ENCODE measurements at regions not wholly inside any gene's neighbourhood (a gene's known extent, or its start where the extent isn't known, plus 50 kb on each side); places are given as distances from the start of the nearest gene placed in this dataset.

DNA sequence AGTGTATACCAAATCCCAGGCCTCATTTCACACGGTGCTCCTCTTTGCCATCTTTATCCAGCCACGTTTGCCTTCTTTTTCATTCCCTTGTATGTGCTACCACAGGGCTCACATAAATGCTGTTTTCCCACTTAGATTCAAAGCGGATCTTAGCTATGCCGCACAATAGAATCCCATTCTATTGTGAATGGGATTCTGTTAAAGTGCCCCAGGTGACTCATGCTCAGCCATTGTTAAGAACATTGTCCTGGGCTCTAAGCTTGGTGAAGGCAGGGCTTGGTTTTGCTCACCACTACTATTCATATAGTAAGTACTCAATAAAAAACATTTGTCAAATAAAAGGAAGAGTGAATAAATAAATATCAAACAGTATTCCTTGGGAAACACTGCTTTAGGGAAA lies 72.3 kb upstream of the PHYHIPL start (continued):
- TF ChIP-seq ZBTB11 (CRISPR knock-in tag; IDR thresholded peaks at IDR 0.05) = no peak
- TF ChIP-seq, protein P1, sequence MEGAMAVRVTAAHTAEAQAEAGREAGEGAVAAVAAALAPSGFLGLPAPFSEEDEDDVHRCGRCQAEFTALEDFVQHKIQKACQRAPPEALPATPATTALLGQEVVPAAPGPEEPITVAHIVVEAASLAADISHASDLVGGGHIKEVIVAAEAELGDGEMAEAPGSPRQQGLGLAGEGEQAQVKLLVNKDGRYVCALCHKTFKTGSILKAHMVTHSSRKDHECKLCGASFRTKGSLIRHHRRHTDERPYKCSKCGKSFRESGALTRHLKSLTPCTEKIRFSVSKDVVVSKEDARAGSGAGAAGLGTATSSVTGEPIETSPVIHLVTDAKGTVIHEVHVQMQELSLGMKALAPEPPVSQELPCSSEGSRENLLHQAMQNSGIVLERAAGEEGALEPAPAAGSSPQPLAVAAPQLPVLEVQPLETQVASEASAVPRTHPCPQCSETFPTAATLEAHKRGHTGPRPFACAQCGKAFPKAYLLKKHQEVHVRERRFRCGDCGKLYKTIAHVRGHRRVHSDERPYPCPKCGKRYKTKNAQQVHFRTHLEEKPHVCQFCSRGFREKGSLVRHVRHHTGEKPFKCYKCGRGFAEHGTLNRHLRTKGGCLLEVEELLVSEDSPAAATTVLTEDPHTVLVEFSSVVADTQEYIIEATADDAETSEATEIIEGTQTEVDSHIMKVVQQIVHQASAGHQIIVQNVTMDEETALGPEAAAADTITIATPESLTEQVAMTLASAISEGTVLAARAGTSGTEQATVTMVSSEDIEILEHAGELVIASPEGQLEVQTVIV (IDR thresholded peaks at IDR 0.05; ENCODE audit: borderline replicate concordance, partially characterized antibody) = no peak
- no peak for TF ChIP-seq ZBTB40 (IDR thresholded peaks at IDR 0.05; ENCODE audit: borderline replicate concordance)
- TF ChIP-seq BCLAF1 (IDR thresholded peaks at IDR 0.05) = no peak

All from GM12878 (cell line).